Breast epithelium (tissue), 4 donors: ENCODE measurements at regions not wholly inside any gene's neighbourhood (a gene's known extent, or its start where the extent isn't known, plus 50 kb on each side); places are given as distances from the start of the nearest gene placed in this dataset.

ENCODE experiments used
- DNase-seq, 2 donors: peaks; one replicate each; pipeline ENCODE4 v3.0.0-alpha.2; 2019; ENCODE audit warnings: low spot score in 2 of 2
- H3K27ac ChIP-seq, 2 donors: fragments of 200-600 bp; sonication (generic) in 1 of 2; one replicate each; pipeline ENCODE4 v1.5.1; 2016 to 2019; ENCODE audit warnings: mild to moderate bottlenecking in 1 of 2
- H3K27me3 ChIP-seq, 2 donors: fragments of 200-600 bp; sonication (generic) in 1 of 2; one replicate each; pipeline versions ENCODE4 v1.5.1 to v1.6.0; 2017 to 2019; ENCODE audit warnings: control low read depth in 1 of 2, mild to moderate bottlenecking in 1 of 2
- H3K36me3 ChIP-seq: fragments of 200-600 bp; one replicate; pipeline ENCODE4 v1.5.1; 2019
- H3K4me1 ChIP-seq, 2 donors: fragments of 200-600 bp; sonication (generic); one replicate each; pipeline ENCODE4 v1.5.1; 2016 to 2019; ENCODE audit warnings: control low read depth in 1 of 2
- H3K4me3 ChIP-seq, 3 donors: fragments of 200-600 bp; sonication (generic); 1 replicate in 2 of 3; 2 replicates in 1 of 3; pipeline ENCODE4 v1.5.1; 2016 to 2019; ENCODE audit warnings: mild to moderate bottlenecking in 3 of 3, moderate library complexity in 2 of 3
- H3K9me3 ChIP-seq, 2 donors: fragments of 200-600 bp; sonication (generic) in 1 of 2; one replicate each; pipeline ENCODE4 v1.5.1; 2016 to 2019; ENCODE audit warnings: control low read depth in 1 of 2
- CTCF ChIP-seq, 3 donors: fragments of 450-650 bp; IDR thresholded peaks; one replicate each; pipeline ENCODE4 v1.5.1; 2016 to 2017; ENCODE audit warnings: antibody characterized with exemption in 3 of 3, mild to moderate bottlenecking in 3 of 3, moderate library complexity in 3 of 3
- POLR2A ChIP-seq: fragments of 450-650 bp; IDR thresholded peaks from one replicate; pipeline ENCODE4 v1.6.1; 2016; ENCODE audit warnings: antibody characterized with exemption, mild to moderate bottlenecking, moderate library complexity
- POLR2AphosphoS5 ChIP-seq, 3 donors: sonication (generic); formaldehyde crosslinking; IDR thresholded peaks; one replicate each; pipeline ENCODE4 v1.6.1; 2017; ENCODE audit warnings: antibody characterized with exemption in 3 of 3
- intact Hi-C: fragments of 100-400 bp; cut with DNase I; formaldehyde crosslinking; loops from one replicate; pipeline ENCODE4 v1.15.1; 2023; ENCODE audit warnings: low total_unique reads

GRCh38 chr2:139409212-139409611, 629.0 kb upstream of the NXPH2 start:
- TF ChIP-seq POLR2AphosphoS5 (IDR thresholded peaks at IDR 0.05) (no peak), CTCF (IDR thresholded peaks at IDR 0.05) (no peak)
- Histone ChIP-seq H3K36me3 (no peaks in the 10 kb centered on the region), H3K4me1 (no peaks in the 10 kb centered on the region), H3K27me3 (no peaks in the 10 kb centered on the region), H3K27ac (no peak overlapping the region), H3K9me3 (peaks cover 0 to 3% of the 10 kb centered on the region in 2 donors), H3K4me3 (no peak overlapping the region)
- intact Hi-C loops = loop anchor here (5.0 kb wide), 1 partner anchor 1308 kb away; no protein-coding TSS in a partner anchor
- DNase-seq = no peak

GRCh38 chr2:139403948-139404347, 623.8 kb upstream of the NXPH2 start:
- no peaks in the 10 kb centered on the region for H3K27me3 ChIP-seq
- H3K4me3 ChIP-seq = no peak overlapping the region
- H3K9me3 ChIP-seq = no peaks in the 10 kb centered on the region
- no peak for DNase-seq
- TF ChIP-seq CTCF (IDR thresholded peaks at IDR 0.05) = no peak
- TF ChIP-seq POLR2AphosphoS5 (IDR thresholded peaks at IDR 0.05) = no peak
- no peak for TF ChIP-seq POLR2A
- intact Hi-C loops = no loop called here
- no peak overlapping the region for H3K27ac ChIP-seq
- H3K36me3 ChIP-seq = peaks cover 5% of the 10 kb centered on the region
- no peaks in the 10 kb centered on the region for H3K4me1 ChIP-seq

- intact Hi-C loops = no loop called here
- no peak for TF ChIP-seq POLR2A
- TF ChIP-seq POLR2AphosphoS5 (IDR thresholded peaks at IDR 0.05) = no peak
- TF ChIP-seq CTCF (IDR thresholded peaks at IDR 0.05) = no peak
Observed at GRCh38 chr2:139394801-139395200, 614.6 kb upstream of the NXPH2 start.

GRCh38 chr2:139389391-139389790, 609.2 kb upstream of the NXPH2 start:
- no peaks in the 10 kb centered on the region for H3K4me1 ChIP-seq
- intact Hi-C loops = no loop called here
- no peak overlapping the region for H3K27ac ChIP-seq
- DNase-seq = no peak
- no peaks in the 10 kb centered on the region for H3K27me3 ChIP-seq
- no peak for TF ChIP-seq POLR2AphosphoS5 (IDR thresholded peaks at IDR 0.05)
- no peak for TF ChIP-seq CTCF (IDR thresholded peaks at IDR 0.05)
- no peak for TF ChIP-seq POLR2A
- H3K36me3 ChIP-seq = no peaks in the 10 kb centered on the region
- no peak overlapping the region for H3K4me3 ChIP-seq
- no peaks in the 10 kb centered on the region for H3K9me3 ChIP-seq

More at GRCh38 chr2:139394801-139395200, 614.6 kb upstream of the NXPH2 start:
- Histone ChIP-seq H3K9me3 (no peaks in the 10 kb centered on the region), H3K4me1 (no peaks in the 10 kb centered on the region), H3K4me3 (no peak overlapping the region), H3K27ac (no peak overlapping the region), H3K27me3 (no peaks in the 10 kb centered on the region), H3K36me3 (no peaks in the 10 kb centered on the region)
- no peak for DNase-seq

- no peak for TF ChIP-seq POLR2A
- TF ChIP-seq CTCF (IDR thresholded peaks at IDR 0.05) = no peak
- no peak for TF ChIP-seq POLR2AphosphoS5 (IDR thresholded peaks at IDR 0.05)
- no peak for DNase-seq
- no peaks in the 10 kb centered on the region for H3K4me1 ChIP-seq
- intact Hi-C loops = no loop called here
- no peaks in the 10 kb centered on the region for H3K9me3 ChIP-seq
- no peaks in the 10 kb centered on the region for H3K27me3 ChIP-seq
- H3K27ac ChIP-seq = no peak overlapping the region
- H3K4me3 ChIP-seq = no peak overlapping the region
- H3K36me3 ChIP-seq = no peaks in the 10 kb centered on the region
Observed at GRCh38 chr2:139386401-139386800, 606.2 kb upstream of the NXPH2 start.
